ENCODE measurements at regions not wholly inside any gene's neighbourhood (a gene's known extent, or its start where the extent isn't known, plus 50 kb on each side); places are given as distances from the start of the nearest gene placed in this dataset.

DNA sequence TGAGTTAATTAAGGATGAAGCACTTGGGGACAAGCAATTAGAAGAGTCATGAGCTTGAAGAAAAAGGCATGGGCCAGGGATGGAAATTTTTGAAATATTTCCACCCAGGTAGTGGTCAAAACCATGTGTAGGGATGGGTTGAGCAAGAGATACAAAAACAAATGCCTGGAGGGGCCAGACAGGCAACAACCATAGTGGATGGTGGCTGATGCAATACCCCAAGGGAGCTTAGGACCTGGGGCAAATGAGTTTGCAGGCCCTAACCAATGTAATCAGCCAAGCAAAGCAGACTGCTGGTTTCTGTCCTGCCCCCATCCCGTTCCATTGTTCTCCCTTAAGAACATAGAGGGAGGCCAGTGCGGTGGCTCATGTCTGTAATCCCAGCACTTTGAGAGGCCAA lies 119.1 kb upstream of the FGGY start:
- TF ChIP-seq, protein P1, sequence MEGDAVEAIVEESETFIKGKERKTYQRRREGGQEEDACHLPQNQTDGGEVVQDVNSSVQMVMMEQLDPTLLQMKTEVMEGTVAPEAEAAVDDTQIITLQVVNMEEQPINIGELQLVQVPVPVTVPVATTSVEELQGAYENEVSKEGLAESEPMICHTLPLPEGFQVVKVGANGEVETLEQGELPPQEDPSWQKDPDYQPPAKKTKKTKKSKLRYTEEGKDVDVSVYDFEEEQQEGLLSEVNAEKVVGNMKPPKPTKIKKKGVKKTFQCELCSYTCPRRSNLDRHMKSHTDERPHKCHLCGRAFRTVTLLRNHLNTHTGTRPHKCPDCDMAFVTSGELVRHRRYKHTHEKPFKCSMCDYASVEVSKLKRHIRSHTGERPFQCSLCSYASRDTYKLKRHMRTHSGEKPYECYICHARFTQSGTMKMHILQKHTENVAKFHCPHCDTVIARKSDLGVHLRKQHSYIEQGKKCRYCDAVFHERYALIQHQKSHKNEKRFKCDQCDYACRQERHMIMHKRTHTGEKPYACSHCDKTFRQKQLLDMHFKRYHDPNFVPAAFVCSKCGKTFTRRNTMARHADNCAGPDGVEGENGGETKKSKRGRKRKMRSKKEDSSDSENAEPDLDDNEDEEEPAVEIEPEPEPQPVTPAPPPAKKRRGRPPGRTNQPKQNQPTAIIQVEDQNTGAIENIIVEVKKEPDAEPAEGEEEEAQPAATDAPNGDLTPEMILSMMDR (IDR thresholded peaks at IDR 0.05; ENCODE audit: insufficient read depth, low read length), result no peak
- TF ChIP-seq, protein P2, sequence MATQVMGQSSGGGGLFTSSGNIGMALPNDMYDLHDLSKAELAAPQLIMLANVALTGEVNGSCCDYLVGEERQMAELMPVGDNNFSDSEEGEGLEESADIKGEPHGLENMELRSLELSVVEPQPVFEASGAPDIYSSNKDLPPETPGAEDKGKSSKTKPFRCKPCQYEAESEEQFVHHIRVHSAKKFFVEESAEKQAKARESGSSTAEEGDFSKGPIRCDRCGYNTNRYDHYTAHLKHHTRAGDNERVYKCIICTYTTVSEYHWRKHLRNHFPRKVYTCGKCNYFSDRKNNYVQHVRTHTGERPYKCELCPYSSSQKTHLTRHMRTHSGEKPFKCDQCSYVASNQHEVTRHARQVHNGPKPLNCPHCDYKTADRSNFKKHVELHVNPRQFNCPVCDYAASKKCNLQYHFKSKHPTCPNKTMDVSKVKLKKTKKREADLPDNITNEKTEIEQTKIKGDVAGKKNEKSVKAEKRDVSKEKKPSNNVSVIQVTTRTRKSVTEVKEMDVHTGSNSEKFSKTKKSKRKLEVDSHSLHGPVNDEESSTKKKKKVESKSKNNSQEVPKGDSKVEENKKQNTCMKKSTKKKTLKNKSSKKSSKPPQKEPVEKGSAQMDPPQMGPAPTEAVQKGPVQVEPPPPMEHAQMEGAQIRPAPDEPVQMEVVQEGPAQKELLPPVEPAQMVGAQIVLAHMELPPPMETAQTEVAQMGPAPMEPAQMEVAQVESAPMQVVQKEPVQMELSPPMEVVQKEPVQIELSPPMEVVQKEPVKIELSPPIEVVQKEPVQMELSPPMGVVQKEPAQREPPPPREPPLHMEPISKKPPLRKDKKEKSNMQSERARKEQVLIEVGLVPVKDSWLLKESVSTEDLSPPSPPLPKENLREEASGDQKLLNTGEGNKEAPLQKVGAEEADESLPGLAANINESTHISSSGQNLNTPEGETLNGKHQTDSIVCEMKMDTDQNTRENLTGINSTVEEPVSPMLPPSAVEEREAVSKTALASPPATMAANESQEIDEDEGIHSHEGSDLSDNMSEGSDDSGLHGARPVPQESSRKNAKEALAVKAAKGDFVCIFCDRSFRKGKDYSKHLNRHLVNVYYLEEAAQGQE (IDR thresholded peaks at IDR 0.05; ENCODE audit: insufficient replicate concordance, low read depth), result no peak
- TF ChIP-seq POLR2AphosphoS5 (IDR thresholded peaks at IDR 0.05; ENCODE audit: low read depth), result no peak

All from HL-60 (cell line).